GDM1 (cell line): ENCODE measurements at regions not wholly inside any gene's neighbourhood (a gene's known extent, or its start where the extent isn't known, plus 50 kb on each side); places are given as distances from the start of the nearest gene placed in this dataset.

Experiments
- DNase-seq: peaks from one replicate; lab custom pipeline; 2025; lab: John Stamatoyannopoulos, UW

DNA sequence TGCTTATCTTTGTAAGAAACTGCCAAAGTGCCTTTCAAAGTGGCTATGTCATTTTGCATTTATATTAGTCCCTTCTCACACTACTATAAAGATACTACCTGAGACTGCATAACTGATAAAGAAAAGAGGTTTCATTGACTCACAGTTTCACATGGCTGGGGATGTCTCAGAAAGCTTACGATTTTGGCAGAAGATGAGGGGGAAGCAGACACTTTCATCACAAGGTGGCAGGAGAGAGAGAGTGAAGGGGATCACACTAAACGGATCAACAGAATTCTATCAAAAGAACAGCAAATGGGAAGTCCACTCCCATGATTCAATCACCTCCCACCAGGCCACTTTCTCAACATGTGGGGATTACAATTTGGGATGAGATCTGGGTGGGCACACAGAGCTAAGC lies 1352.0 kb upstream of the B3GALT2 start:
- no peak for DNase-seq

DNA sequence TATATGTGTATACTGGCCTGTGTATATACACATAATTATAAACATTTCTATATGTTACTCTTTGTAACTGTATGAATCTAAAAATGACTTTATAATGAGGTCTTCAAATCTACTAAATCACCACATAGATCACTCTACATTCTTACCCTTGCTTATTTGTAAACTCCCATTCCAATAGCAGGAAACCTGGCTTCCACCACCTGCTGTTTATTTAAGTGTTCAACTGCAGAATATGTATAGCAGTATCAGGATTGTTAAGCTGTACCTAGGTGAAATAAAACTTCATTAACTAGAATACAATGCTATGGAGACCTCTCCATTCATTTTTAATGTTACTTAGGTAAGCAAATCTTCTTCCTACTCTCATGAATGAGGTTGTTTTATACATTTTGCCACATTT lies 1351.1 kb upstream of the B3GALT2 start:
- DNase-seq = no peak

DNA sequence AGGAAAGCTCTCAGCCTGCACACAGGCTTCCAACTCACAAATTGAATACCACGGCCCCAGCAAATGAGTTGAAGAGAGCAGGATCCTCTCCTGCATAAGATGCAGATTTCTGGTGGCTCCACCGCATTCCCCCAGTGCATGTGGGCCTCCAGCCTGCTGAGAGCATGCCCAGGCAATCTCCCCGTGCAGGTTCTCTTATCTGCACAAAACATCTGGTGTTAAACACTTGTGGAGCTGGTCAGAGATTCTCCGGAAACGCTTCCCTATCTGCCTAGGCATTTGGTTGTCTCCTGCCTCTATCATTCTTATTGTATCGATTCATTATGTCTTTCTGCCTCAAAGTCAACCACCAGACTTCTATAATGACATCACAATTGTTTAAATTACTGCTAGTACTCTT lies 1349.0 kb upstream of the B3GALT2 start:
- DNase-seq = peak; percentile 31

DNA sequence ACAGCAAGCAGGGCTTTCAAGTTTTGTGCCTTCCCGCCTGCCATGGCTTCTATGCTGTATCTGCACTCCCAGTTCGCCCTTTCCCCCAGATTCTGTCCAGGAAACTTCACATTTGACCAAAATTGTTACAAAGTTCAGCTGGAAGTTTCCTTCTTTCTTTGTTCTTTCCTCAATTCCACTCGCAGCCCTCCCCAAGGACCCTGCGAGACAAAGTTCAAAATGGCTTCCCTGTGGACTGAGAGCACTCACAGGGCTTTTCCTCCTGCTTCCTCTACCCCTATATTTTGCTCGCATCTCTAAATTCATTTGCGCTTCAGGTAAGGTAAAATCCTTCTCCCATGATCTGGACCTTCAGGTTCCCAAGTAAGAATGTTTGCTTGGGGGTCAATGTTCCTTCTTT lies 1348.4 kb upstream of the B3GALT2 start:
- DNase-seq = no peak

DNA sequence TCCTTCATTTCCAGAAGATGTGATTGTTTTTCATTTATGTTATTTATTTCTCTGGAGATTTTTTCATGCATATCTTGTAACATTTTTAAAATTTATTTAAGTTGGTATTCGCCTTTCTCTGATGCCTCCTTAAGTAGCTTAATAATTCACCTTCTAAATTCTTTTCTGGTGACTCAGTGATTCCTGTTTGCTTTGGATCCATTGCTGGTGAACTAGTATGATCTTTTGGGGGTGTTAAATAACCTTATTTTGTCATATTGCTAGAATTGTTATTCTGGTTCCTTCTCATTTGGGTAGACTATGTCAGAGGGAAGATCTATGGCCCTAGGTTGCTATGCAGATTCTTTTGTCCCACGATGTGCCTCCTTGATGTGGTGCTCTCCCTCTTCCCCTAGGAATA lies 1347.2 kb upstream of the B3GALT2 start:
- DNase-seq = no peak

DNA sequence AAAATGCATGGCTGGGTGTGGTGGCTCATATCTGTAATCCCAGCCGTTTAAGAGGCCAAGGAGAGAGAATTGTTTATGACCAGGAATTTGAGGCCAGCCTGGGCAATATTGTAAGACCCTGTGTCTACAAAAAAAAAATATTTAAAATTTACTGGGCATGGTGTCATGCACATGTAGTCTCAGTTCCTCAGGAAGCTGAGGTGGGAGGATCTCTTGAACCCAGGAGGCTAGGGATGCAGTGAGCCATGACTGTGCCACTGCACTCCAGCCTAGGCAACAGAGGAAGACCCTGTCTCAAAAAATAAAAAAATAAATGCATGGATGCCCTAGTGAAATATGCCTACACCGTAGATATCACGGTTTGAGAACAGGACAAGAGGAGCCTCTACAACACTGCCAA lies 1331.2 kb upstream of the B3GALT2 start:
- no peak for DNase-seq

DNA sequence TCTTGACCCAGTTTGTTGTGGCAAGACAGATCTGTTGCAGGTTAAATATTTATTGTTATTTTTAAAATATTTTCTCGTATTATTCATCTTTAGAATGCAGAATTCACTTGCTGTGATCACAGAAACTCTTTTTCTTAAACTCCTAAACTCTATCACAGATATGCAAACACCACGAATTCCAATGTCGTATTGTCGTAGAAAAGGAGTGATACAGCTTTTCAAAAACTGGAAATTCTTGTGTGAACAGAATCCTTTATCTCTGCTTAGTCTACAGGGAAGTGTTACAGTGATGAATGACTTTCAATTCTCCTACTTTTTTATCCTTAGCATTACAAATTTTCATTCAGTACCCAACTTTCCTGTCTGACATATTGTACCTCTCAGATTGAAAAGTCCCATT lies 1329.5 kb upstream of the B3GALT2 start:
- no peak for DNase-seq

DNA sequence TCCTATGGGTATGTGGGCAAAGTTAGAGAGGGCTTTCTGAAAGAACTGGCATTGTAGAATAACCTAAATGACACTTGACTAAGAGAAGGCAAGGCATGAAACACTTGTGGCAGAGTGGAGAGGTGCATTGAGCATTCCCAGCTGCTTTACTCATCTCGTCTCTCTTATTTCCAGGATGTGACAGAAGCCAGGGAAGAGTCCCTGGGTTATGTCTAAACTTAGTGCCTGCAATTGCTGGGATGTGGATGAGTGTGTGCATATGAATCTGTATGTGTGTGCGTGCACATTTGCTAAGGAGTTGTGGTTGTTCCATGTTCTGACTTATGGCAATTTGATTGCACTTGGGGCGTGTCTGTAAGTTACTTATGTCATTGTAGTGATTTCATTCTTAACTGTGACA lies 1326.5 kb upstream of the B3GALT2 start:
- no peak for DNase-seq

DNA sequence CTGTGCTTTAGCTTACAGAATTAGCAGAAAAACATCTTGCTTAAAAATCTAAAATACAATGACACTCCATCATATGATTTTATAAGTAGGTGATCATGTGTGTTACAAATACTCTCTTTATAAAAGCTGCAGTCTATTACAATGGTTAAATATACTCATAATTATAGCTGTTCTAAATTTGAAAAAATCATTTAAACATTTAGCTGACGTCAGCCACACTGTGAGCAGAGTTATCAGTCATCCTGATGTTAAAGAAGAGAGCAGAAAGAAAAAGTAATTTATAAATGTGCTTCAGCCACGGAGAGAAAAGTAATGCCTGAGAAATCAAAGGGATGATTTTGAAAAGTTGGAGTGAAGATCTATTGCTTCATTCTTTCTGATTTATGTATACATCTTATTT lies 1325.9 kb upstream of the B3GALT2 start:
- DNase-seq = no peak

DNA sequence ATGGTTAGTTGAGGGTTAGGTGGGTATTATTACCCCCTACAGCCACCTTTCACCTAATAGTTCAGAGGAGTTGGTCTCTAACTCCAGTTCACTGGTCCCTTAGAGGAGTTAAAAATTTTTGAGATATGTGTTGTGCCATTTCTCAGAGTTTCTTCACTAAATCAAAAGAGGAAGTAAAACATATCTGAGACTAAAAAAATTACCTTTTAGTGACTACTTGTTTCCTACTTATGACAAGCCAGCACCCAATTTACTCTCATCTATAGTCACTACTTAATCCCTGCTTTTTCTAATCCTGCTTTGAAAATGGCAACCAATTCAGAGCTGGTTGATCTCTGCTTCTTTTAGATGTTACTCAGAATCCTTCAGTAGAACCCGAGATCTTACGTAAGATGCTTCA lies 1316.8 kb upstream of the B3GALT2 start:
- no peak for DNase-seq

DNA sequence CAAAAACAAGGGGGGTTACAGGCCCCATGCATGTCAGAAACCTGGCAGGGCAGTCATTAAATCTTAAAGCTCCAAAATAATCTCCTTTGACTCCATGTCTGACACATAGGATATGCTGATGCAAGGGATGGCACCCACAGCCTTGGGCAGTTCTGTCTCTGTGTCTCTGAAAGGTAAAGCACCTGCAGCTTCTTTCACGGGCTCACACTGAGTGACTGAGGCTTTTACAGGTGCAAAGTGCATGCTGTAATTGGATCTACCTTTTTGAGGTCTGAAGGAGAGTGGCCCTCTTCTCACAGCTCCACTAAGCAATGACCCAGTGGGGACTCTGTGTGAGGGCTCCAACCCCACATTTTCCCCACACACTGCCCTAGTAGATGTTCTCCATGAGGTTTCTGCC lies 1309.0 kb upstream of the B3GALT2 start:
- no peak for DNase-seq

DNA sequence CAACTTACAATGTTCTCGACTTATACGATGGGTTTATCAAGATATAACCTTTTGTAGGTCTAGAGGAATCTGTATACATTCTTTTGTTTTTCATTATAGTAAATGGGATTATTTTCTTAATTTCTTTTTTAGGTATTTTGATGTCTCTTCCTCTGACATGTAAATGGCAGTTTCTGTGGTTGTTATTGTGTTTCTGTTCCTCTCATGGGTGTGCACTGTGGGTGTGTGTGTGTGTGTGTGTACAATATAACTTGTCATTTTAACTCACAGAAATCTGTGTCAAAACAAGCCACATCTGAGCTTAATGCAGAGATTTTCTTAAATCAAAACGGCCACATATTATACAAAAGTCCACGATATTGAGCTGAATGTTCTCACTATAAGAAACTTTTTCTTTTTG lies 1300.8 kb upstream of the B3GALT2 start:
- DNase-seq = no peak

DNA sequence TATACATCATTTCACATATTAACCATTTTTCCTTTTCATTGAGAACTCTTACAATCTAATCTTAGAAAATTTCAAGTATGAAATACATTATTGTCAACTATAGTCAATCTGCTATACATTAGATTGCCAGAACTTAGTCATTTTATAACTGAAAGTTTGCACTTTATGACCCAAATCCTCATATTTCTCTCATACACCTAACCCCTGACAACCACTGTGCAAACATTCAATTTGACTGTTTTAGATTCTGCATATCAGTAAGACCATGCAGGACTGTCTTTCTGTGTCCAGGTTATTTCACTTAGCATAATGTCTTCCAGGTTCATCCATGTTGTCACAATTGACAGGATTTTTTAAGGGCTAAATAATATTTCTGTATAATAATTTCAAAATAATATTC lies 1299.0 kb upstream of the B3GALT2 start:
- DNase-seq = no peak

DNA sequence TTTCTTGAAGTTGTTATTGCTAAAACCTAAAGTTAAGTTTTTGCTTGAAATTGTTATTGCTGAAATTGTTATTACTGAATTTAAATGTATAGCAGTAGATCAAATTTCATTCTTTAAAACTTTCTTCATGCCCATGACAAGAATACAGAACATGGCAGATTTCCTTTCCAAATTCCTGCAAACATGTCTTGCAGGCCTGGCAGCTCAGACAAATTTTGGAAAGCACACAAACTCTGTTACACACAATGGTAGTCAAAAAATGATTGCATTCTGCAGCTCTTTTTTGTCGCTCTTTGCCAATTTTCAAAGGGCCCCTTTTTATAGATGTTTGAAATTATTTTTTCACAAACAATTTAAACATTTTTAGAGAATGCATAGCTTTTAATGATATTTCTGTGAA lies 1292.3 kb upstream of the B3GALT2 start:
- DNase-seq = no peak

DNA sequence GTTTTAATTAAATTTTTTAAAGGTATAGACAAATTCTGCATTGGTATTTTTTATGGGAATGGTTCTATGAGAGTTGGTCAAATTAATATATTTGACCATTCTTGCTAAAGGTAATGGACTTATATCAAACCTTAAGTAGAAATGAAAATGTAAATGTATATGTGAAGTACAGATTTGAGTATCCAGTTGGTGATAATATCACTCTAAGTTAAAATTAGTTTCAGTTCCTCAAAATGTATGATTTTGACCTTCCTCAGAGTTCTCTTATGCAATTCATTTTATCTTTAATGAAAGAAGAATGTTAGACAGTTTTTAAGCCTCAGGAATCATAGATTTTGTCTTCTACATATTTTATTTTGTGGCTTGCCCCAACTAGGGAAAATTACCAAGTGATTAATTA lies 1291.5 kb upstream of the B3GALT2 start:
- no peak for DNase-seq

DNA sequence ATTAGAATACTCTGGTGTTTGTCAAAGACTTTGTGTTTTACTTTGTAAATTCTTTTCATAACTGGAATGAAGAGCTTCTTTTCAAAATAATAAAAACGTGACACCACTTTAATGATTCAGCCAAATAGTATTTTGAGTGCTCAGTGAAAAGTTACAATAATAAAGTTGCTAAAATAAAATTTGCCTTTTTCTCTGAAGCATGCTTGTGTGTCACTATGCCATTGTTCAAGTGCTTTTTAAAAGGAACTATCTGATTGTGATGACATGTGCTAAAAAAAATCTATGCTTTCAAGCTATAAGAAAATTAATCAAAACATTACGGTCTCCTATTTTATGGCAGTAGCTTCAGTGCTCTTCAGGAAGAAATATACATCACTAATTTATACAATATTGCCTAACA lies 1290.5 kb upstream of the B3GALT2 start:
- DNase-seq = no peak

DNA sequence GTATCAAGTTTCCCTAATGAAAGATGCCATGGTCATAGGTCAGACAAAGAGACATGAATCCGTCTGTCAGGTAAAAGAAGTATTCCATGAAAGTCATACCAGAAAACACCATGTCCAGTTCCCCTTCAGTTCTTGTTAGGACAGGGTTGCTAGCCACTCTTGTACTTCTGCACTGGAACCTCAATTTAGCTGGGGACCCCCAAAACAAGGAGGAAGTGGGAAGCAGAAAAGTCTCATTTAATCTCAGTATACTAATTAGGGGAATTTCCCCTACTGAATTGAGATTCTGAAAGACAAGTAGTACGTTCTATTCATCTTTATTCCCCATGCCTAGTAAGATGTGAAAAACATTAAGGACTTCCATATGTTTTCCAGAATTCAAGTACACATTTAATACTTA lies 1289.9 kb upstream of the B3GALT2 start:
- DNase-seq = no peak

DNA sequence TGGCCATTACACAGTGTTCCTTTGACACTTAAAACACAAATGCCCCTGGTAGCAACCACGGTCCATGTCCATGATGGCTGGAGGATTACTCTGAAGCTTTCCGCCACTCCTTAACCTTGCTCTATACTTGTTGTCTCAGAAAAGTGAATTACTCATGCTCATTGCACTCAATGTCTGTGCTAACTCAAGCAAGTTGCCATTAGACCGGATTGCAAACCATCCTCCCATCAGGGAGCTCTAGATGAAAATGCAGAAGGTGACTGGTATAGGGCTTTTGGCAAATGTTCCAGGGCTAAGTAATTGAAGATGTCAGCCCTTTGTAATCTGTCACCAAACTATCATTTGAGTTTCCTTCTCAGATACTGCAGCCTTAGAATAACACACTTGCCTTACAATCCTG lies 1288.3 kb upstream of the B3GALT2 start:
- no peak for DNase-seq

DNA sequence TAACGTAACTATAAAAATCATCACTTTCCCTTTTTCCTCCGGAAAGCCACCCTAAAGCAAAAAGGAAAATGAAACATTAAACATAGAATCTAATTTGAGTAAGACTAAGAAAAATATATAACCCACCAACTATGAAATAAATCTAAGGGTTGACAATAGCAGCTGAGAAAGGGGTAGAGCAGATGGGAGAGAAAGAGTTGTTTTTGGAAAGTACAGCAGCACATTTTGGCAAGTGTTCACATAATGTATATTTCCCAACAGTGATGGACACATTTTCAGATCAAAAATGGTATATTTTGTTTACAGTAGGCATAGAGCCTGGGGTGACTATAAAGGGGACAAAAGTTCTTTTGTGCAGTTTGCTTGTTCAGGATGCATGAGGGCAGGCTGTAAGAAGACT lies 1287.4 kb upstream of the B3GALT2 start:
- no peak for DNase-seq

DNA sequence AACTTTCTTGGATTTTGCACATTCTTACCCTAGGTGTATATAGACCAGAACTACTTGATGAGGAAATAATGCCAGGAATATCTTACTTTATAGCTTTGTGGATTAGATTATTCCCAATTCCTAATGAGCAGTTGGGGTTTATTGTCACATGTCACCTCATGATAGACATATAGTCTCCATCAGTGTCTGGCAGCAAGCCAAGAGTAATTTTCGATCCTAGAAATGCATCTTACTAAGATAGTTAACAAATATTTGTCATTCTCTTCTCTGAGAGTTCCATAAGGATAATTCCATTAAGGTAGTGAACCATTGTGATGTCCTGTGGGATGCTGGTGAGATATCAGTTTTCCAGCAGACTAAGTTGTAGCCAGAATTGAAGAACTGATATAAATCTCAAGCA lies 1282.9 kb upstream of the B3GALT2 start:
- no peak for DNase-seq

DNA sequence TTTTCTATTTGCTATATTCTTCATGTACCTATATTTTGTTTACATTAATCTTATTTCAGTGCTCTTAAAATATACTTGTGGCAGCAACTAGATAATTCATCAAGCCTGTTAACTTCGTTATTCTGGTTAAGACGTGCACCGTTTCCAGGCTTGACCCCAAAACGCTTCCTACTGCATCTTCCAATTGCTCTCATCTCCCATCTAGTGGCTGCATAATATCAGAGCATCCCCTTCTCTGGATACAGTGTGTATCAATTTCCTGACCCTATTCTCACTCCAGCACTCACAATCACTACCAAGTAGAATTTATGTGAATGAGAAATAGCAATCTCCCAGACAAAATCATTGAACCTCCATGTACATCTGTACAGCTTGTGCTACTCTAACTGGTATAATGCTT lies 1280.3 kb upstream of the B3GALT2 start:
- DNase-seq = no peak

DNA sequence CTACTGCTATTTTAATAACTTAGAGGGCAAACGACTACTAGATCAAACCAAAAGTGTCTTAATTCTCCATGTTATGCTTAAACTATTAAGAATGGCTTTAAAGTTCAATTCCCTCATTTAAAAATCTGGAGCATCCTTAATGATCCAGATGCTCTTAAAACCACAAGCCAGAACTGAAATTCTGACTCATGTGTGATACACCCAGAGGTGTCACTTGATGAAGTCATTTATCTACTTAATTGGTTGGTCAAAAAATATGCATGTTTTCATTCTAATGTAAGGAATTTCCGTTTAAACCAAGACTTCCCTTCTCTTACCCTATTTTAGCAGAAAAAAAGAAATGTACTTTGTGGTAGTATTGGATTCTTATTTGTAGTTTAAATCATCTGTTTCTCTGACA lies 1261.2 kb upstream of the B3GALT2 start:
- DNase-seq = no peak

DNA sequence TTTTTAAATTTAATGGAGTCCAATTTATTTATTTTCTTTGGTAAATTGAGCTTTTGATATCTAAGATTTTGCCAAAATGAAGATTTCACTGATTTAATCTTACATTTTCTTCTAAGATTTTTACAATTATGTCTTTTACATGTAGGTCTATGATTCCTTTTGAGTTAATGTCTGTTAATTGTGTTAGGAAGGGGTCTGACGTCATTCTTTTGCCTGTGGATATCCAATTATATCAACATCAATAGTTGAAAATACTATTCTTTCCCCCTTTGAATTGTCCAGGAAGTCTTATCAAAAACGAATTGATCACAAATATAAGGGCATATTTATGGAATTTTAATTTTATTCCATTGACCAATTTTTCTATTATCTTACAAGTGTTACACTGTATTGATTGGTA lies 1258.8 kb upstream of the B3GALT2 start:
- no peak for DNase-seq

DNA sequence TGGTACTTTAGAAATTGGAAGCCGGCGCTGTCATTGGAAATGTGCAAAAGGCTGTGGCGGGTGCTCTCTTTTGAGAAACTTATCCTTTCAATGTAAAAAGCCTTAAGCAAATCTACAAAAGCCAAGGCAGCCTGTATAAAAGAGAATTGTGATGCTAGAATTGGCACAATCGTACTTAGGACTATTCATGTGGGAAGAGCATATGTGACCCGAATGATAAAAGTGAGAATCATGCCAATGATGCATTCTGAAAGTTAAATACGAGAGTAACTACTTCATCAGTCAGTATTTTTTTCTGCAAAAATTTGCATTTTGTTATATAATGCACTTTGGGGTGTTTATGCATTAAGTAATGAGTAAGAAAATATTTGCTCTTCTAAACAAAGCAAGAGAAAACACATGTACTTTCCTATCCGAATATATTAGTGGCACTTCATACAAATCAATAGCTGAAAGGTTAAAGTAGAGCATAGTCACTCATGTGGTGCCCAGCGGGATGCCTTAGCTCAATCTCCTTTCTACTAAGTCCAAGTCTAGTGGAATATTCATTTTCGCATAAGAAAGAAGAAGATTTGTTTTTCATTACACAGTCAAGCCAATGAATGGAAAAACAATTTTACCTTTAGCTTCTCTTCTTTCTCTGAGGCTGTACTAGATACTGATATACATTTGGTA lies 1256.6 kb upstream of the B3GALT2 start:
- DNase-seq = no peak

DNA sequence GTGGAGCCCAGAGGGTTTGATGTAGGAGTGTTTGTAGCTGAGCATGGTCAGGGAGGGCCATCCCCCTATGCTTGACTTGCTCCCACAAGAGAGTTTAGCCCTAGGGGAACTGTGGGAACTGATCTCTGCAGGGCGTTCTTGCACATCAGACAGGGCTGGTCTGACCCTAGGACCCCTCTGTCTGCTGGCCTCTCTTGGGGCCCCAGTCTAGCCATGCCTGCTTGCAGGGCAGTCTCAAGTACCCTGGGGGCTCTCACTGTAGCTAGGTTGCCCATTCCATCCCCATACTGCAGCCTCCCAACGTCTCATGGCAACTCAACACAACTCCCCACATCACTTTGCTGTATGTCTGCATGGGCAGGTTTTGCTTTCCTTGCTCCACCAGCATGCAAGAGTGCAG lies 1250.7 kb upstream of the B3GALT2 start:
- DNase-seq = no peak
